ENCODE measurements at regions not wholly inside any gene's neighbourhood (a gene's known extent, or its start where the extent isn't known, plus 50 kb on each side); places are given as distances from the start of the nearest gene placed in this dataset.

GRCh38 chr18:30277676-30278075 is 764.9 kb downstream of the DSC3 start:
- H3K4me3 ChIP-seq (ENCODE audit: low read depth, low read length), result no peak overlapping the region
- DNase-seq (ENCODE audit: low read depth), result no peak
- no peak for TF ChIP-seq CTCF (IDR thresholded peaks at IDR 0.05; ENCODE audit: insufficient read depth, low read depth, low read length, missing control alignments)

- TF ChIP-seq CTCF (IDR thresholded peaks at IDR 0.05; ENCODE audit: insufficient read depth, low read depth, low read length, missing control alignments), result no peak
- H3K4me3 ChIP-seq (ENCODE audit: low read depth, low read length), result no peak overlapping the region
- no peak for DNase-seq (ENCODE audit: low read depth)
Observed at GRCh38 chr18:30271716-30272115, 770.8 kb downstream of the DSC3 start.

- no peak overlapping the region for H3K4me3 ChIP-seq (ENCODE audit: low read depth, low read length)
- no peak for DNase-seq (ENCODE audit: low read depth)
- no peak for TF ChIP-seq CTCF (IDR thresholded peaks at IDR 0.05; ENCODE audit: insufficient read depth, low read depth, low read length, missing control alignments)
Observed at GRCh38 chr18:30265190-30265589, 777.4 kb downstream of the DSC3 start.

- no peak for DNase-seq (ENCODE audit: low read depth)
- TF ChIP-seq CTCF (IDR thresholded peaks at IDR 0.05; ENCODE audit: insufficient read depth, low read depth, low read length, missing control alignments), result no peak
- H3K4me3 ChIP-seq (ENCODE audit: low read depth, low read length), result no peak overlapping the region
Observed at GRCh38 chr18:30254331-30254730, 788.2 kb downstream of the DSC3 start.

- DNase-seq (ENCODE audit: low read depth), result no peak
- TF ChIP-seq CTCF (IDR thresholded peaks at IDR 0.05; ENCODE audit: insufficient read depth, low read depth, low read length, missing control alignments), result no peak
- H3K4me3 ChIP-seq (ENCODE audit: low read depth, low read length), result no peak overlapping the region
Observed at GRCh38 chr18:30248056-30248455, 794.5 kb downstream of the DSC3 start.

- TF ChIP-seq CTCF (IDR thresholded peaks at IDR 0.05; ENCODE audit: insufficient read depth, low read depth, low read length, missing control alignments), result no peak
- no peak overlapping the region for H3K4me3 ChIP-seq (ENCODE audit: low read depth, low read length)
- no peak for DNase-seq (ENCODE audit: low read depth)
Observed at GRCh38 chr18:30245766-30246455, 796.6 kb downstream of the DSC3 start.

- no peak for TF ChIP-seq CTCF (IDR thresholded peaks at IDR 0.05; ENCODE audit: insufficient read depth, low read depth, low read length, missing control alignments)
- H3K4me3 ChIP-seq (ENCODE audit: low read depth, low read length), result no peak overlapping the region
- no peak for DNase-seq (ENCODE audit: low read depth)
Observed at GRCh38 chr18:30234755-30235154, 807.8 kb downstream of the DSC3 start.

Data from GM12865 (cell line).